SJSA1 (cell line): ENCODE measurements at regions not wholly inside any gene's neighbourhood (a gene's known extent, or its start where the extent isn't known, plus 50 kb on each side); places are given as distances from the start of the nearest gene placed in this dataset.

ENCODE experiments used
- DNase-seq, 2 experiments: peaks; one replicate each; pipeline ENCODE4 v3.0.0-alpha.2; 2015 to 2020; ENCODE audit warnings: low spot score in 2 of 2, low read depth in 1 of 2
- H3K27ac ChIP-seq: fragments of 250-450 bp; sonication (Bioruptor Pico); 2 replicates; pipeline ENCODE4 v1.5.1; 2020; ENCODE audit warnings: mild to moderate bottlenecking, moderate library complexity
- H3K27me3 ChIP-seq: fragments of 250-450 bp; sonication (Bioruptor Pico); replicated peaks from 2 replicates; pipeline ENCODE4 v1.5.1; 2020; ENCODE audit warnings: mild to moderate bottlenecking, moderate library complexity
- H3K36me3 ChIP-seq: fragments of 250-450 bp; sonication (Bioruptor Pico); 2 replicates; pipeline ENCODE4 v1.5.1; 2020; ENCODE audit warnings: mild to moderate bottlenecking
- H3K4me1 ChIP-seq: fragments of 250-450 bp; sonication (Bioruptor Pico); replicated peaks from 2 replicates; pipeline ENCODE4 v1.6.1; 2021; ENCODE audit warnings: mild to moderate bottlenecking
- H3K4me3 ChIP-seq: fragments of 250-450 bp; sonication (Bioruptor Pico); 2 replicates; pipeline ENCODE4 v1.5.1; 2020; ENCODE audit warnings: mild to moderate bottlenecking
- H3K9me3 ChIP-seq: fragments of 250-450 bp; sonication (Bioruptor Pico); replicated peaks from 2 replicates; pipeline ENCODE4 v1.5.1; 2020; ENCODE audit warnings: mild to moderate bottlenecking

DNA sequence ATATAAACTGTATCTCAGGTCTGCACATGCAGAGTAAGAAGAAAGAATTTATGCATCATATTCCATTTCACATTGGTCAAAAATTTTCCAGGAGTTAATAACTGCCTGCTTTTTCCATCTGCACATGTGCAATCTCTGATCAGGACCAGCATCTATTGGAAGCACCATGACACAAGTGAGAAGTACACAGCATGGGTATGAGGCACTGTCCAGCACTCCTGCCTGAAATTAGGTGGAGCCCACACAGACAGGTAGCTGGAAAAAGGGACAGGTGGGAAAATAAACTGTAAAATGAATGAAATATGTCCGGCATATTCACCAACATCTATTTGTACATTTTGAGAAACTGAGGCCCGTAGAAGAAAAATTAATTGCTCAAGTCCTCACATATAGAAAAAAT is 609.2 kb upstream of the NXPH2 start:
- Histone ChIP-seq H3K9me3 (peaks cover 2% of the 10 kb centered on the region; the same call in 1 of the 2 replicates), H3K36me3 (no peaks in the 10 kb centered on the region), H3K4me1 (no peaks in the 10 kb centered on the region), H3K4me3 (no peak overlapping the region), H3K27ac (no peak overlapping the region), H3K27me3 (no peaks in the 10 kb centered on the region)
- DNase-seq, result no peak

DNA sequence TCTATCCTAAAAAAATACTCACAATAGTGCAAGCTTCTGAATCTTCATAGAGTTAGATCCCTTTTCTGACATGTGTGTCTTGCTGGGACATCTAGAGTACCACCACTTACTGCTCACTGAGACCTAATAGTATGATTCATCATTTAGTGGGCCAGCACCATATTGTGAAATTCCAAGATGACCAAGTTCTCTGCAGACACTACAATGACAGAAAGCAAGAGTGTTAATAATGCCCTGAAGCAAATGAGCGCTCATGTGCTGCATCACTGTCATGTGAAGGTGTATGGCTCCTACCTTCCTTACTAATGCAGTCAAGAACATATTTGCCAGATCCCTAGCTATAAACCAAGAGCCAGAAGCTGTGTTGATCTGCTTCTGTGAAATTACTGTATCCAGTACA is 606.2 kb upstream of the NXPH2 start:
- Histone ChIP-seq H3K27me3 (no peaks in the 10 kb centered on the region), H3K9me3 (peaks cover 3% of the 10 kb centered on the region; the same call in 1 of the 2 replicates), H3K27ac (no peak overlapping the region), H3K4me3 (no peak overlapping the region), H3K4me1 (no peaks in the 10 kb centered on the region), H3K36me3 (no peaks in the 10 kb centered on the region)
- no peak for DNase-seq

GRCh38 chr2:139383532-139383931 is 603.3 kb upstream of the NXPH2 start:
- H3K27me3 ChIP-seq, result no peaks in the 10 kb centered on the region
- peaks cover 11% of the 10 kb centered on the region; the same call in 1 of the 2 replicates for H3K9me3 ChIP-seq
- H3K27ac ChIP-seq, result no peak overlapping the region
- no peak for DNase-seq
- no peaks in the 10 kb centered on the region for H3K36me3 ChIP-seq
- H3K4me3 ChIP-seq, result no peak overlapping the region
- no peaks in the 10 kb centered on the region for H3K4me1 ChIP-seq

- no peak overlapping the region for H3K27ac ChIP-seq
- no peaks in the 10 kb centered on the region for H3K36me3 ChIP-seq
- no peaks in the 10 kb centered on the region for H3K4me1 ChIP-seq
- peaks cover 11% of the 10 kb centered on the region for H3K9me3 ChIP-seq
- no peak overlapping the region for H3K4me3 ChIP-seq
- DNase-seq, result no peak
- H3K27me3 ChIP-seq, result no peaks in the 10 kb centered on the region
Measured at GRCh38 chr2:139380051-139380450, 599.9 kb upstream of the NXPH2 start.

GRCh38 chr2:139378373-139378772 is 598.2 kb upstream of the NXPH2 start:
- no peak overlapping the region for H3K4me3 ChIP-seq
- H3K27me3 ChIP-seq, result no peaks in the 10 kb centered on the region
- H3K9me3 ChIP-seq, result peaks cover 11% of the 10 kb centered on the region
- DNase-seq, result no peak
- H3K27ac ChIP-seq, result no peak overlapping the region
- H3K36me3 ChIP-seq, result no peaks in the 10 kb centered on the region
- no peaks in the 10 kb centered on the region for H3K4me1 ChIP-seq

GRCh38 chr2:139374296-139374850 is 594.2 kb upstream of the NXPH2 start:
- Histone ChIP-seq H3K27ac (no peak overlapping the region), H3K27me3 (no peaks in the 10 kb centered on the region)

DNA sequence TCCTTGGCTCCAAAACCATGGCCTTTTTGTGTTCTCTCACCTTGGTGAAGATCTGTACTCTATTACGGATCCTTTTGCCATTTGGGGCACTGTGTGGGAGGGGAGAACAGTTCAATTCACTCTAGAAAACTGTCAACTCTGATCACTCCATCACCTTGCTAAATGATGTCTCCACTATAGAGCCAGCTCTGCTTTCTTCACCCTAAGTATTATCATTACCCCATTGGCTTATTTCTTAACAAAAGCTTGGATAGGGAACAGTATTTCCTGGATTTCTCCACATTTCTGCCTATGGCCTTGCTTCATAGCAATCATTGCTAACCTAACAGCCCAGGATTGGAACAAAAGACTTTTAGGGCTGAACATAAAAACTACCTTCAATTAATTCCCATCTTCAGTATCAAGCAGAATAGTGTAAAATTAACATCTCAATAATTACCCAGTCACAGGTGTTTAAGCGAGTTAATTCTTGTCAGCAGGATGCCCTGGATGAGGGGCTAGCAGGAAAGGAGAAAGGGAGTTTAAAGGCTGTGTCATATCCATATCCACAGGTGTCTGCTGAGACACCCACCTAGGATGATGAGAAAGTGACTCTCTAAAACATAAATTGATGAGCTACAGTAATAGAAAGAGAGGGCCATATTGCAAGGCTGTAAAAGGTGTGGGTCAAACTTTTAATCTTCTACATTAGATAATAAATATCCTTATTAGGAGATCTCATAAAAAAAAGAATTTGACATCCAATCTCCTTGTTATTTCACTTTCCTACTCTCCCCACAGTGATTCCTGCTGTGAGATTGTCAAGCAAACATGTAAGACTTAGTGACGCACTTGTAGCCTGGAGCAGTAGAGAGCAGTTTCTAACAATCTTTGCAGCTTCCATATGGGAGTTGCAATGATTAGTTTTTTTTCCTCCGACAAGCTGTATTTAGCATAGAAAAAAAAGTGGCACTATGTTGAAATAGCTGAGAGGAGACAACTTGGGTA is 589.5 kb upstream of the NXPH2 start:
- Histone ChIP-seq H3K27ac (no peak overlapping the region), H3K27me3 (no peaks in the 10 kb centered on the region), H3K4me3 (no peak overlapping the region), H3K4me1 (no peaks in the 10 kb centered on the region), H3K9me3 (0 out of 2 replicates have a peak, but pooled peaks cover 2% of the 10 kb centered on the region), H3K36me3 (no peaks in the 10 kb centered on the region)
- DNase-seq, result no peak

More at GRCh38 chr2:139374296-139374850, 594.2 kb upstream of the NXPH2 start:
- H3K4me3 ChIP-seq, result no peak overlapping the region
- no peaks in the 10 kb centered on the region for H3K4me1 ChIP-seq
- H3K9me3 ChIP-seq, result no peaks in the 10 kb centered on the region; the same call in 1 of the 2 replicates
- DNase-seq, result no peak
- no peaks in the 10 kb centered on the region for H3K36me3 ChIP-seq

DNA sequence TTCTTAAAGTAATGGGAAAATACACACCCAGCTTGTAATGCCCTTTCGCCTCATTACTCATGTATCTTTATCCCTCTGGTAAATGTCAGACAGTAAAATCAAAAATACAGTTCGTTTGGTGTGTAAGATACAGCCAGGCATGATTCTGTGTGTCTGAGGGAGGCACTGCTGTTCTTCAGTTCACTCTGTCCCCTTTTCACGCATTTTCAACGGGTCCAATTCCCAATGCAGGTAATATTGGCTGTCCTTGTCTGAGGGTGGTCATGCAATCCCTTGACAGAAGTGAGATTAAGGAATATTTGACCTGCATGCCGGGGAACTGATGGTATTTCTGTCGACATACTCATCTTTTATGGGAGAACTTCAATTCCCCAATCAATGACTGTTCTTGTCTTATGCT is 587.2 kb upstream of the NXPH2 start:
- Histone ChIP-seq H3K36me3 (no peaks in the 10 kb centered on the region), H3K27me3 (no peaks in the 10 kb centered on the region), H3K27ac (no peak overlapping the region), H3K9me3 (0 out of 2 replicates have a peak, but pooled peaks cover 2% of the 10 kb centered on the region), H3K4me1 (no peaks in the 10 kb centered on the region), H3K4me3 (no peak overlapping the region)
- no peak for DNase-seq

GRCh38 chr2:139366681-139367080 is 586.5 kb upstream of the NXPH2 start:
- Histone ChIP-seq H3K27ac (no peak overlapping the region), H3K27me3 (no peaks in the 10 kb centered on the region), H3K4me1 (no peaks in the 10 kb centered on the region), H3K4me3 (no peak overlapping the region), H3K9me3 (0 out of 2 replicates have a peak, but pooled peaks cover 2% of the 10 kb centered on the region), H3K36me3 (no peaks in the 10 kb centered on the region)
- DNase-seq, result no peak

- Histone ChIP-seq H3K36me3 (no peaks in the 10 kb centered on the region), H3K27me3 (no peaks in the 10 kb centered on the region), H3K9me3 (0 out of 2 replicates have a peak, but pooled peaks cover 2% of the 10 kb centered on the region), H3K4me3 (no peak overlapping the region), H3K27ac (no peak overlapping the region), H3K4me1 (no peaks in the 10 kb centered on the region)
- no peak for DNase-seq
Measured at GRCh38 chr2:139365189-139365588, 585.0 kb upstream of the NXPH2 start.

DNA sequence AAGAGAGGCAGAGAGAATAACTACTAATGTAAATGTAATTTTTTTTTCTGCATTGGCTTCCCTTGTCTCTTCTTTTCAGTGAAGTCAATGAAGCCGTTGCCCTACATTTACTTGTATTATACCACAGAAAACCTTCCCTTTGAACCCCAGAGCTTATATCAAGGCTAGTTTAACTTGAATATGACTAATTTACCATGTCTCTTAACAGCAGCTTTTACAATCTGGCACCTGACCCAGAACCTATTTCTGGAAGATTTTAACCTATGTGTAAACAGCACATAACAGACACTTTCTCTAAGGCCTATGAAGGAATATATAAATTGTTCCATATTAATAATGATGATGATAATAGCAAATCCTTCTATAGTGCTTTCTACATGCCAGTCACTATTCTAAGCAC is 580.5 kb upstream of the NXPH2 start:
- Histone ChIP-seq H3K9me3 (peaks cover 5% of the 10 kb centered on the region; the same call in 1 of the 2 replicates), H3K4me1 (no peaks in the 10 kb centered on the region), H3K27ac (no peak overlapping the region), H3K4me3 (no peak overlapping the region), H3K36me3 (no peaks in the 10 kb centered on the region), H3K27me3 (no peaks in the 10 kb centered on the region)
- no peak for DNase-seq

DNA sequence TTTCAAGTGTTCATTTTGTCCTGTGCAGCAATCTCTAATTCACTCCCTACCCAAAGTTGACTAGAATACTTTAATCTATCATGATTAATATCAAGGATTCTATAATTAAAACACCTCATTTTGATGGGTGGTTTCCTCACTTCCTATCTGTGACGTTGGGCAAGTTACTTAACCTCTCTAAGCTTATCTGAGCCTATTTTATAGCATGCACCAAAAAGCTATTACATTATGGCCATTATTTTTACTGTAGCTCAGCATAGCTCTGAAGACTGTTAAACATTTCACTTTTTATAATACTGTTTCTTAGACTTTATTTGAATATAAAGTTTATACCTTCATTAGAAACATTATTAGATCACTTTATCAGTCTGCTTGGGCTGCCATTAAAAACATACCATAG is 579.6 kb upstream of the NXPH2 start:
- H3K9me3 ChIP-seq, result peaks cover 3% of the 10 kb centered on the region; the same call in 1 of the 2 replicates
- DNase-seq, result no peak
- H3K27ac ChIP-seq, result no peak overlapping the region
- no peaks in the 10 kb centered on the region for H3K4me1 ChIP-seq
- no peaks in the 10 kb centered on the region for H3K27me3 ChIP-seq
- no peaks in the 10 kb centered on the region for H3K36me3 ChIP-seq
- H3K4me3 ChIP-seq, result no peak overlapping the region

DNA sequence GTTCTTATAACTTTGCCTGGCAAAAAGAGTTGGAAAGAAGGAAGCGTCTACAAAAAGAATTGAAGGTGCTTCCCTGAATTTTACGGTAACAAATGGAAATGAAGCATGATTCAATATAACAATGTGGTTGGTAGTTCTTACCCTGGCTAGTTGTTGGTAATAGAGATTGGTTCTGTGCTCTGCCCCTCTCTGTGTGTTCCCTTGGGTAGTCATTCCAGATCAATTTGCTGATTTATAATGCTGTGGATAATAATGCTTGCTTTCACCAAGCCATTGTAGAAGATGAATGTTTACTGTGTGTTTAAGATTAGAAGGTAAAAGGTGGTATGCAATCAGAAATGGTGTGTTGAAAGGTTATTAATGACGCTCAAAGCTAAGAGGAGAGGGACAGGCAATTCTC is 577.8 kb upstream of the NXPH2 start:
- no peaks in the 10 kb centered on the region for H3K27me3 ChIP-seq
- H3K9me3 ChIP-seq, result peaks cover 3% of the 10 kb centered on the region; the same call in 1 of the 2 replicates
- H3K27ac ChIP-seq, result no peak overlapping the region
- no peaks in the 10 kb centered on the region for H3K4me1 ChIP-seq
- no peak overlapping the region for H3K4me3 ChIP-seq
- DNase-seq, result no peak
- no peaks in the 10 kb centered on the region for H3K36me3 ChIP-seq

- Histone ChIP-seq H3K4me1 (no peaks in the 10 kb centered on the region), H3K27me3 (no peaks in the 10 kb centered on the region)
Measured at GRCh38 chr2:139354518-139354917, 574.3 kb upstream of the NXPH2 start.

More at GRCh38 chr2:139354518-139354917, 574.3 kb upstream of the NXPH2 start:
- no peak overlapping the region for H3K4me3 ChIP-seq
- H3K36me3 ChIP-seq, result no peaks in the 10 kb centered on the region
- DNase-seq, result no peak
- peaks cover 3% of the 10 kb centered on the region; the same call in 1 of the 2 replicates for H3K9me3 ChIP-seq
- no peak overlapping the region for H3K27ac ChIP-seq
